ENCODE measurements at regions not wholly inside any gene's neighbourhood (a gene's known extent, or its start where the extent isn't known, plus 50 kb on each side); places are given as distances from the start of the nearest gene placed in this dataset.

GRCh38 chr13:105442949-105443699, 1092.3 kb downstream of the EFNB2 start:
- no peaks in the 10 kb centered on the region for H4K20me1 ChIP-seq (replicated peaks in 1 of 2; ENCODE audit: control insufficient read depth in 1 of 2, insufficient read depth in 2 of 2, low read length in 2 of 2)
- H3K4me3 ChIP-seq (ENCODE audit: extremely low read depth in 1 of 4, insufficient read depth in 2 of 4, low read depth in 3 of 4, low read length in 4 of 4) = no peak overlapping the region
- H2AK5ac ChIP-seq (ENCODE audit: low read depth, low read length) = no peak overlapping the region
- no peak overlapping the region for H2BK120ac ChIP-seq (replicated peaks; ENCODE audit: low read depth, low read length)
- H3K4ac ChIP-seq (replicated peaks; ENCODE audit: insufficient read length, low read depth, low read length) = no peak overlapping the region
- H3K18ac ChIP-seq (ENCODE audit: extremely low read depth, low read length) = no peak overlapping the region
- no peak overlapping the region for H4K91ac ChIP-seq (replicated peaks; ENCODE audit: insufficient read length, low read length)
- no peak overlapping the region for H3K4me2 ChIP-seq (ENCODE audit: insufficient read depth in 1 of 2, low read depth in 2 of 2, low read length in 2 of 2)
- no peak overlapping the region for H2BK15ac ChIP-seq (ENCODE audit: low read length)
- no peaks in the 10 kb centered on the region for H3K4me1 ChIP-seq (replicated peaks in 1 of 4; ENCODE audit: control insufficient read depth in 3 of 4, insufficient read depth in 4 of 4, low read length in 3 of 4)
- no peak overlapping the region for H3K23ac ChIP-seq (ENCODE audit: insufficient read length)
- H2BK20ac ChIP-seq (ENCODE audit: low read length) = no peak overlapping the region
- no peak overlapping the region for H3K9ac ChIP-seq (replicated peaks in 1 of 4; ENCODE audit: extremely low read depth in 1 of 4, low read depth in 3 of 4, low read length in 3 of 4)
- no peak overlapping the region for H3K14ac ChIP-seq (ENCODE audit: insufficient read length)
- no peak overlapping the region for H2BK12ac ChIP-seq (ENCODE audit: low read depth, low read length)
- no peak overlapping the region for H4K8ac ChIP-seq (ENCODE audit: extremely low read depth, insufficient read depth, low read length)
- no peak for FAIRE-seq
- H3K23me2 ChIP-seq (ENCODE audit: low read depth, low read length) = no peaks in the 10 kb centered on the region
- no peak overlapping the region for H3K27ac ChIP-seq (ENCODE audit: low read depth, low read length)
- H3K36me3 ChIP-seq (ENCODE audit: control insufficient read depth in 2 of 4, insufficient read depth in 4 of 4, low read length in 3 of 4) = no peaks in the 10 kb centered on the region
- POLR2A ChIA-PET (ENCODE audit: partially characterized antibody) = no interaction called here
- no peak overlapping the region for H2BK5ac ChIP-seq (ENCODE audit: low read depth, low read length)
- no peak for DNase-seq (ENCODE audit: low read depth in 1 of 2, low spot score in 2 of 2)
- no peak overlapping the region for H3K56ac ChIP-seq (replicated peaks; ENCODE audit: insufficient read length, low read depth, low read length)
- no peaks in the 10 kb centered on the region for H3K79me1 ChIP-seq (ENCODE audit: low read depth, low read length)
- no peak overlapping the region for H2AFZ ChIP-seq (ENCODE audit: low read length)
- H3K9me3 ChIP-seq (ENCODE audit: insufficient read depth in 2 of 2, low read depth in 1 of 2, low read length in 1 of 2) = no peaks in the 10 kb centered on the region
- CTCF ChIA-PET (ENCODE audit: partially characterized antibody) = interaction anchor here (0.6 kb wide), 1 partner anchor 356 kb away, joined by 3 read pairs; no protein-coding TSS in a partner anchor
- H3K79me2 ChIP-seq (ENCODE audit: control insufficient read depth in 1 of 2, insufficient read depth in 2 of 2, low read length in 2 of 2) = no peaks in the 10 kb centered on the region
- no peaks in the 10 kb centered on the region for H3K27me3 ChIP-seq (replicated peaks in 1 of 4; ENCODE audit: control insufficient read depth in 3 of 4, extremely low read depth in 1 of 4, insufficient read depth in 3 of 4, low read length in 3 of 4)
- H4K5ac ChIP-seq (ENCODE audit: insufficient read length, low read depth, low read length) = no peak overlapping the region
- 94% methylated on average over 3 of the region's 3 CpGs; no CpG with 5 or more reads in 1 of the 2 experiments for WGBS, 2 experiments (ENCODE audit: extremely low coverage in 1 of 2, insufficient coverage in 1 of 2, insufficient read length in 1 of 2, insufficient replicate concordance in 2 of 2, low coverage in 1 of 2, low lambda C conversion rate in 2 of 2, missing lambda C conversion rate in 1 of 2)
- no peak for TF ChIP-seq SIX5 (IDR thresholded peaks at IDR 0.05; ENCODE audit: low read depth, low read length)
- no peak for TF ChIP-seq ASH2L (IDR thresholded peaks at IDR 0.05; ENCODE audit: low read length)
- TF ChIP-seq HDAC2 (IDR thresholded peaks at IDR 0.05; ENCODE audit: borderline replicate concordance in 1 of 2, low read depth in 2 of 2, low read length in 2 of 2) = no peak
- no peak for TF ChIP-seq SP1 (IDR thresholded peaks at IDR 0.05; ENCODE audit: low read depth, low read length)
- no peak for TF ChIP-seq JUND (IDR thresholded peaks at IDR 0.05; ENCODE audit: low read length)
- TF ChIP-seq RFX5 (IDR thresholded peaks at IDR 0.05; ENCODE audit: borderline replicate concordance, low read depth, low read length) = no peak
- TF ChIP-seq RNF2 (IDR thresholded peaks at IDR 0.05; ENCODE audit: borderline replicate concordance, low read depth, low read length, missing control alignments, poor library complexity, severe bottlenecking) = no peak
- no peak for TF ChIP-seq NRF1 (IDR thresholded peaks at IDR 0.05; ENCODE audit: low read depth, low read length)
- TF ChIP-seq E2F6 (IDR thresholded peaks at IDR 0.05) = no peak
- TF ChIP-seq CBX5 (IDR thresholded peaks at IDR 0.05; ENCODE audit: low read depth, low read length) = no peak
- no peak for TF ChIP-seq GABPA (IDR thresholded peaks at IDR 0.05; ENCODE audit: borderline replicate concordance, insufficient read depth, low read length)
- TF ChIP-seq POLR2A (IDR thresholded peaks at IDR 0.05; ENCODE audit: control extremely low read depth in 1 of 2, low read depth in 2 of 2, low read length in 2 of 2) = no peak
- TF ChIP-seq ZNF274 (IDR thresholded peaks at IDR 0.05; ENCODE audit: borderline replicate concordance, extremely low read depth, low read length) = no peak
